ENCODE measurements at regions not wholly inside any gene's neighbourhood (a gene's known extent, or its start where the extent isn't known, plus 50 kb on each side); places are given as distances from the start of the nearest gene placed in this dataset.

- H3F3A ChIP-seq (replicated peaks; ENCODE audit: insufficient read depth) = no peaks in the 10 kb centered on the region
- H3K79me2 ChIP-seq (ENCODE audit: insufficient read depth) = no peaks in the 10 kb centered on the region
- no peak overlapping the region for H2AFZ ChIP-seq (ENCODE audit: low read depth)
- H4K20me1 ChIP-seq (ENCODE audit: insufficient read depth) = no peaks in the 10 kb centered on the region
- no peaks in the 10 kb centered on the region for H3K9me2 ChIP-seq
- no peak overlapping the region for H3K4me2 ChIP-seq
- ChIA-PET CTCF (interaction anchor here (0.9 kb wide), 1 partner anchor 29 kb away, joined by 3 read pairs; no protein-coding TSS in a partner anchor), POLR2A (no interaction called here)
- H3K4me1 ChIP-seq (ENCODE audit: control insufficient read depth in 1 of 2, insufficient read depth in 2 of 2, low read depth in 1 of 2, low read length in 1 of 2) = peaks cover 4 to 24% of the 10 kb centered on the region in 2 experiments; a peak in 3 of 4 replicates
- H3K27me3 ChIP-seq (ENCODE audit: insufficient read depth) = no peaks in the 10 kb centered on the region
- no peaks in the 10 kb centered on the region for H3K36me3 ChIP-seq (replicated peaks in 1 of 2; ENCODE audit: control insufficient read depth in 1 of 2, insufficient read depth in 2 of 2, low read length in 1 of 2)
- 74% methylated on average over 5 of the region's 5 CpGs for WGBS (ENCODE audit: low lambda C conversion rate)
- no peak overlapping the region for H3K27ac ChIP-seq (ENCODE audit: low read depth in 2 of 2, low read length in 1 of 2)
- H3K9me3 ChIP-seq = no peaks in the 10 kb centered on the region
- no peak overlapping the region for H3K4me3 ChIP-seq (ENCODE audit: low read depth in 2 of 2, low read length in 1 of 2)
- no peak for DNase-seq
- H3K9ac ChIP-seq = no peak overlapping the region
- TF ChIP-seq SIN3A (IDR thresholded peaks at IDR 0.05; ENCODE audit: borderline replicate concordance, low read depth, low read length) (no peak), IRF3 (IDR thresholded peaks at IDR 0.05; ENCODE audit: low read depth, low read length) (no peak), CTCF (IDR thresholded peaks at IDR 0.05) (no peak), GATA2 (CRISPR knock-in tag; IDR thresholded peaks at IDR 0.05) (no peak), JUND (IDR thresholded peaks at IDR 0.05) (no peak), EZH2phosphoT487 (IDR thresholded peaks at IDR 0.05; ENCODE audit: borderline replicate concordance, low read depth) (no peak), USF2 (IDR thresholded peaks at IDR 0.05; ENCODE audit: borderline replicate concordance, low read depth, low read length) (no peak), USF1 (IDR thresholded peaks at IDR 0.05; ENCODE audit: borderline replicate concordance, low read depth) (no peak), YY1 (IDR thresholded peaks at IDR 0.05; ENCODE audit: low read depth) (no peak), RFX5 (IDR thresholded peaks at IDR 0.05; ENCODE audit: low read length) (no peak), CHD2 (IDR thresholded peaks at IDR 0.05; ENCODE audit: low read length, partially characterized antibody) (no peak), RXRA (IDR thresholded peaks at IDR 0.05; ENCODE audit: borderline replicate concordance, low read depth) (no peak), NRF1 (IDR thresholded peaks at IDR 0.05; ENCODE audit: low read depth, low read length) (no peak), FOXM1 (IDR thresholded peaks at IDR 0.05; ENCODE audit: low read depth) (no peak), PBX3 (IDR thresholded peaks at IDR 0.05) (no peak), TEAD4 (IDR thresholded peaks at IDR 0.05; ENCODE audit: borderline replicate concordance, insufficient read depth) (no peak)
Measured at GRCh38 chr2:174020026-174020425, 54.9 kb upstream of the SP3 start.

All from SK-N-SH (cell line).